ENCODE measurements at regions not wholly inside any gene's neighbourhood (a gene's known extent, or its start where the extent isn't known, plus 50 kb on each side); places are given as distances from the start of the nearest gene placed in this dataset.

DNA sequence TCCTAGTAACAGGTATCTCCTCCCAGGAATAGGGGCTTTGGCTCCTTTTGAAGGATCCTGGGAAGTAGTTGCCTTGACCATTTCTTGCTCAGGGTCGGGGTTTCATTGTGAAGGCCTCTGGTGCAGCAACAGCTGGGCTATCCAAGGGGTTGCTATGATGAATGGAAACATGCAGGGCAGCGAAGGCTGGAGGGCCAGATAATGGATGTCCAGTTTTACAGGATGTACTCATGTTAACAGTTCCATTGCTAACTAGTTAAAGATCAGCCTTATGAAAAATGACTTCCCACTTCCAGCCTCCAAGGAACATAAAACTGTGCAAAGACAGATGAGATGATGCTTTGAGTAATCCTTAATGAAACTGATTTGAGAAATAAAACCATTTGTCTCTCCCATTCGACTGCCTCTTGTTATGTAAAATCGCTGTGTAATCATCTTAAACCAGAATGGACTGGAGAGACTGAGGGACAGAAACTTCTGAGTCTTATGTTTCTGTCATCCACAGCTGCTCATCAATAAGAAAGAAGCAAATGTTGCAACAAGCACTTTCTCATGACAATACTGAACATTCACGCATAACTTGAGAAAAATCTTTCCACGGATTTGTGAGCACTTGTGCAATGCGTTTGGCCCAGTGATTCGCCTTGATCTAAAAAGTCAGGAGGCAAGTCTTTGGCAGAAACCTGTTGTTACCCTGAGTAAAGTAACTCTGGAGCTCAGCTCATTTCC lies 473.5 kb upstream of the RGMA start:
- no peaks in the 10 kb centered on the region for H3K9me3 Mint-ChIP-seq
- ChIA-PET CTCF (no interaction called here), POLR2A (no interaction called here)
- no peak for ATAC-seq (ENCODE audit: low read depth)
- no peak overlapping the region for H3K27ac Mint-ChIP-seq
- DNase-seq = no peak
- H3K4me3 Mint-ChIP-seq = no peak overlapping the region
- no peaks in the 10 kb centered on the region for H3K36me3 Mint-ChIP-seq (ENCODE audit: low read depth)
- H3K4me1 Mint-ChIP-seq = no peaks in the 10 kb centered on the region
- no peaks in the 10 kb centered on the region for H3K27me3 Mint-ChIP-seq
- TF ChIP-seq, protein P1, sequence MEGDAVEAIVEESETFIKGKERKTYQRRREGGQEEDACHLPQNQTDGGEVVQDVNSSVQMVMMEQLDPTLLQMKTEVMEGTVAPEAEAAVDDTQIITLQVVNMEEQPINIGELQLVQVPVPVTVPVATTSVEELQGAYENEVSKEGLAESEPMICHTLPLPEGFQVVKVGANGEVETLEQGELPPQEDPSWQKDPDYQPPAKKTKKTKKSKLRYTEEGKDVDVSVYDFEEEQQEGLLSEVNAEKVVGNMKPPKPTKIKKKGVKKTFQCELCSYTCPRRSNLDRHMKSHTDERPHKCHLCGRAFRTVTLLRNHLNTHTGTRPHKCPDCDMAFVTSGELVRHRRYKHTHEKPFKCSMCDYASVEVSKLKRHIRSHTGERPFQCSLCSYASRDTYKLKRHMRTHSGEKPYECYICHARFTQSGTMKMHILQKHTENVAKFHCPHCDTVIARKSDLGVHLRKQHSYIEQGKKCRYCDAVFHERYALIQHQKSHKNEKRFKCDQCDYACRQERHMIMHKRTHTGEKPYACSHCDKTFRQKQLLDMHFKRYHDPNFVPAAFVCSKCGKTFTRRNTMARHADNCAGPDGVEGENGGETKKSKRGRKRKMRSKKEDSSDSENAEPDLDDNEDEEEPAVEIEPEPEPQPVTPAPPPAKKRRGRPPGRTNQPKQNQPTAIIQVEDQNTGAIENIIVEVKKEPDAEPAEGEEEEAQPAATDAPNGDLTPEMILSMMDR (IDR thresholded peaks at IDR 0.05) = no peak
- intact Hi-C loops (cut with micrococcal nuclease) = no loop called here

DNA sequence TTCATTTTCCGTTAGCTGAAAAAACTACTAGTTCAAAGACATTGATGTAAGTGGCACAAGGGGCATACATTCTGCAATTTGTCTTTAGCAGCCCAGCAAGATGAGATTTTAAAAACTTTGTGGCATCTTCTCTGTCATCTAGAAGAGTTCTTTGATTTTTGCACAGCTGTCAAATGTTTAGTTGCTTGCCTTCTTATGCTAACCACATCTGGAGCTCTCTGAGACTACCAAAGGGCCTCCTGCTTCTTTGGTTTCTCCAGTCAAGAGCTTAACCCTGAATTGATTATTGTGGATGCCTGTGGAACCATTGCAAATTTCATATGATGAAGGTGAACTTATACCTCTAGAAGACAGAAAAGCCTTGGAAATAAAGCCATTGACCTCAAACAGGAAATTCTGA lies 468.7 kb upstream of the RGMA start:
- H3K4me3 Mint-ChIP-seq = no peak overlapping the region
- intact Hi-C loops (cut with micrococcal nuclease) = no loop called here
- DNase-seq = no peak
- no peaks in the 10 kb centered on the region for H3K27me3 Mint-ChIP-seq
- H3K27ac Mint-ChIP-seq = no peak overlapping the region
- ChIA-PET POLR2A (no interaction called here), CTCF (no interaction called here)
- peaks cover 2% of the 10 kb centered on the region for H3K9me3 Mint-ChIP-seq
- TF ChIP-seq, protein P1 (IDR thresholded peaks at IDR 0.05) = no peak
- no peaks in the 10 kb centered on the region for H3K4me1 Mint-ChIP-seq
- H3K36me3 Mint-ChIP-seq (ENCODE audit: low read depth) = no peaks in the 10 kb centered on the region
- ATAC-seq (ENCODE audit: low read depth) = no peak

DNA sequence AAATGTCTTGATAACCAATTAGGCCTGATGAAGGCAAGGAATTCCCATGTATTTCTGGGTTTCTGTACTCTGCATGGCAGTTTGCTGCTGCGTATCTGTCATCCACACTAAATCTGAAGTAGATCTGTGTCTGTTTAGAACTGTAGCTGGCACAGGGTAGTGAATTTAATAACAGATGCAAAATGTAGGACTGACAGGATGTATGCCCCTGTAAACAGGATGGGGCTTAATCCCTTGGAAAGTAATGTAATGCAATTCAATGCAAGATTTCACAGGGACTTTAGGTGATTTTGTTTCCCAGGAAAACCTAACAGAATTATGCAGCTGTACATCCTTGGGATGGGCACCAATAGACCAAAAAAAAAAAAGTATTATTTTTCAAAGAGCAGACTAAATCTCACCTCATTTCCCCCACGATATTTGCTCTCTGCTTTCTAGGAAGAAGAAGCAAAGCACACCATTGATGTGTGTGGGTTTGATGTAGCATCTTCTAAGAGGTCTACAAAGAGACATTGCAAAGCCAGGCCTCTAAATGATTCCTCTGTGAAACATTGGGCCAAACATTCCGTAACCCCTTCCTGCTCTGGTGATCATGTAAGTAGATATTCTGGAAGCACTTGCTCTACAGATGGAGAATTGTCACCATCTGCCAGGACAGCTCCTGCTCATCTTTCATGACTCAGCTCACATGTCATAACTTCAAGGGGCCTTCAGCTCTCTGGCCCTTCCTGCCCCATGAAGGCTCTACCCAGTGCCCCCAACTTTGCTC lies 464.3 kb upstream of the RGMA start:
- Mint-ChIP-seq H3K36me3 (ENCODE audit: low read depth) (no peaks in the 10 kb centered on the region), H3K9me3 (peaks cover 4% of the 10 kb centered on the region), H3K27me3 (no peaks in the 10 kb centered on the region), H3K4me3 (no peak overlapping the region), H3K4me1 (no peaks in the 10 kb centered on the region), H3K27ac (no peak overlapping the region)
- DNase-seq (no peak), ATAC-seq (ENCODE audit: low read depth) (no peak)
- ChIA-PET POLR2A (no interaction called here), CTCF (no interaction called here)
- TF ChIP-seq, protein P1 (IDR thresholded peaks at IDR 0.05) = no peak
- intact Hi-C loops (cut with micrococcal nuclease) = no loop called here

DNA sequence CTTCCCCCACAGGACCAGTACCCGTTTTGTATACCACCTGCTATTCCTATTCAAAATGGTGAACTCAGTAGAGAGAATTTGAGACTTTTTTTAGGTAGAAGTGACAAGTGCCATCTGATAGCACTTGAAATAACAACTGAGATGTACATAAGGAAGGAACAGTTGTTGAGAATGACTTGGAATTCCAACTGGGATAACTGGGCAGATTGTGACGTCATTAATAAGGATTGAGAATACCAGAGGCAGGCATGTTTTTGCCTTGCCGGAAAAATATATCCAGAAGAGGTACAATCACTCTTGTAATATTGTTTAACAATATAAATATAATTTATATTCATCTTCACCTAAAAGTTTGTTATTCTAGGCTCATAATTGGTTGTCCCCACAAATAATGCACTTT lies 454.1 kb upstream of the RGMA start:
- intact Hi-C loops (cut with micrococcal nuclease) = no loop called here
- H3K4me3 Mint-ChIP-seq = no peak overlapping the region
- DNase-seq (no peak), ATAC-seq (ENCODE audit: low read depth) (no peak)
- no peak overlapping the region for H3K27ac Mint-ChIP-seq
- no peaks in the 10 kb centered on the region for H3K4me1 Mint-ChIP-seq
- ChIA-PET CTCF (no interaction called here), POLR2A (no interaction called here)
- TF ChIP-seq, protein P1 (IDR thresholded peaks at IDR 0.05) = no peak
- H3K27me3 Mint-ChIP-seq = no peaks in the 10 kb centered on the region
- peaks cover 3% of the 10 kb centered on the region for H3K9me3 Mint-ChIP-seq
- no peaks in the 10 kb centered on the region for H3K36me3 Mint-ChIP-seq (ENCODE audit: low read depth)

DNA sequence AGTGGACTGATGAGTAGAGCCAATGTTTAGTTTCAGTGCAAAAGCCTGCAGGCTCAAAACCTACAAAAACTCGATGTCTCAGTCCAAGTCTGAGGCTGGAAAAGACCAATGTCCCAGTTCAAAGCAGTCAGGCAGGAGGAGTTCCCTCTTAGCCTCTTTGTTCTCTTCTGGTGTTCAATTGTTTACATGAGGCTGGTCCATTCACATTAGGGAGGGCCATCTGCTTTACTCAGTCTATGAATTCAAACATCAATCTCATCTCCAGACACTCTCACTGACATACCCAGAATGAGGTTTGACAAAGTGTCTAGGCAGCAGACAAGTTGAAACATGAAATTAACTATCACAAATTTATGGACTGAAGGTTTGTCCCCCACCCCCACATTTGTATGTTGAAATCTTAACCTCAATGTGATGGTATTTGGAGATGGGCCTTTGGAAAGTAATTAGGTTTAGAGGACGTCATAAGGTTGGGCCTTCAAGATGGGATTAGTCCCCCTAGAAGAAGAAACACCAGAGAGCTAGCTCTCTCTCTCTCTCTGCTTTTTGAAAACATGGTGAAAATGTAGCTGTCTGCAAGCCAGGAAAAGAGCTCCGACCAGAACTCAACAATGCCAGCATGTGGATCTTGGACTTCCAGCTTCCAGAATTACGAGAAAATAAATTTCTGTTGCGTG lies 438.5 kb upstream of the RGMA start:
- Mint-ChIP-seq H3K27ac (no peak overlapping the region), H3K4me1 (no peaks in the 10 kb centered on the region), H3K36me3 (ENCODE audit: low read depth) (no peaks in the 10 kb centered on the region), H3K27me3 (no peaks in the 10 kb centered on the region), H3K9me3 (no peaks in the 10 kb centered on the region), H3K4me3 (no peak overlapping the region)
- ChIA-PET POLR2A (no interaction called here), CTCF (no interaction called here)
- ATAC-seq (ENCODE audit: low read depth) (no peak), DNase-seq (no peak)
- TF ChIP-seq, protein P1 (IDR thresholded peaks at IDR 0.05) = no peak
- intact Hi-C loops (cut with micrococcal nuclease) = no loop called here

All from activated B cell treated with CpG ODN at 0.5 μM for 24 hours (primary cell).